ENCODE measurements at regions not wholly inside any gene's neighbourhood (a gene's known extent, or its start where the extent isn't known, plus 50 kb on each side); places are given as distances from the start of the nearest gene placed in this dataset.

DNA sequence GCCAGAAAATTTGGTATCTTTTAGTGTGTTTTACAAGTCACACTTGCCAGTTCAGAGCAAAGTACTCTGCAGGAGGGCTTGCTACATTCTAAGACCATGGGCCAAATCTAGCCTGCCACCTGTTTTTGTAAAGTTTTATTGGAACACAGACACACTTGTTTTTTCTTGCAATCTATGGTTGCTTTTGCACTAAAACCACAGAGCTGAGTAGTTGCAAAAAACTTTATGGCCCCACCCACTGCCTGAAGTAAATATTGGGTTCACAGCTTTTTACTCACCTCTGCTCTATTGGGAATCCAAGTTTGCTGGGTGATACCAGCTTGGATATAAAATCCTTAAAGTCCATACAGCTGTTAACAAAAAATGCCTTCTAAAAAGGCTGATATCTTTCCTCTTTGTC is 109.0 kb downstream of the ZFP64 start:
- TF ChIP-seq CTCF (conservative IDR thresholded peaks at IDR 0.05; ENCODE audit: low read length) = no peak
- TF ChIP-seq EZH2phosphoT487 (IDR thresholded peaks at IDR 0.05; ENCODE audit: borderline replicate concordance, low read depth, low read length) = no peak
